ES-I3 (cell line): ENCODE measurements at regions not wholly inside any gene's neighbourhood (a gene's known extent, or its start where the extent isn't known, plus 50 kb on each side); places are given as distances from the start of the nearest gene placed in this dataset.
A peak's percentile ranks its signal among the peaks of the same experiment; 100 is the strongest.

Experiments used
- H3K36me3 ChIP-seq: 2 replicates; pipeline ENCODE4 v1.6.1; 2013; ENCODE audit warnings: mild to moderate bottlenecking, low read length, control low read depth, moderate library complexity; ENCODE audit not compliant: insufficient read depth
- H3K4me1 ChIP-seq: 2 replicates; pipeline ENCODE4 v1.6.1; 2013; ENCODE audit warnings: mild to moderate bottlenecking, control low read depth, low read length; ENCODE audit not compliant: insufficient read depth
- H3K9ac ChIP-seq: 2 replicates; pipeline ENCODE4 v1.6.1; 2013; ENCODE audit warnings: low read depth, mild to moderate bottlenecking, low read length, moderate library complexity
- H3K9me3 ChIP-seq: 2 replicates; pipeline ENCODE4 v1.6.1; 2013; ENCODE audit warnings: mild to moderate bottlenecking, low read length, moderate library complexity; ENCODE audit not compliant: control insufficient read depth, insufficient read depth

GRCh38 chr1:95983831-95984230 lies 737.8 kb upstream of the PTBP2 start:
- no peaks in the 10 kb centered on the region for H3K9me3 ChIP-seq
- H3K4me1 ChIP-seq, result no peaks in the 10 kb centered on the region
- H3K36me3 ChIP-seq, result no peaks in the 10 kb centered on the region
- no peak overlapping the region for H3K9ac ChIP-seq

GRCh38 chr1:95984798-95985374 lies 736.7 kb upstream of the PTBP2 start:
- H3K9me3 ChIP-seq, result no peaks in the 10 kb centered on the region
- H3K9ac ChIP-seq, result no peak overlapping the region
- H3K36me3 ChIP-seq, result no peaks in the 10 kb centered on the region
- H3K4me1 ChIP-seq, result no peaks in the 10 kb centered on the region

GRCh38 chr1:95990033-95990432 lies 731.6 kb upstream of the PTBP2 start:
- no peaks in the 10 kb centered on the region for H3K9me3 ChIP-seq
- no peaks in the 10 kb centered on the region for H3K4me1 ChIP-seq
- no peaks in the 10 kb centered on the region for H3K36me3 ChIP-seq
- H3K9ac ChIP-seq, result no peak overlapping the region

- no peaks in the 10 kb centered on the region for H3K36me3 ChIP-seq
- H3K4me1 ChIP-seq, result no peaks in the 10 kb centered on the region
- no peak overlapping the region for H3K9ac ChIP-seq
- no peaks in the 10 kb centered on the region for H3K9me3 ChIP-seq
These were observed 729.6 kb upstream of the PTBP2 start for GRCh38 chr1:95991787-95992520.

- no peaks in the 10 kb centered on the region for H3K4me1 ChIP-seq
- H3K9me3 ChIP-seq, result no peaks in the 10 kb centered on the region; the same call in 1 of the 2 replicates
- no peak overlapping the region for H3K9ac ChIP-seq
- H3K36me3 ChIP-seq, result no peaks in the 10 kb centered on the region
These were observed 726.9 kb upstream of the PTBP2 start for GRCh38 chr1:95994643-95995042.

- H3K9ac ChIP-seq, result no peak overlapping the region
- H3K9me3 ChIP-seq, result peaks cover 6% of the 10 kb centered on the region
- H3K4me1 ChIP-seq, result peaks cover 21% of the 10 kb centered on the region; the same call in 1 of the 2 replicates
- H3K36me3 ChIP-seq, result no peaks in the 10 kb centered on the region
These were observed 719.4 kb upstream of the PTBP2 start for GRCh38 chr1:96002201-96002600.

GRCh38 chr1:96002969-96003964 lies 718.3 kb upstream of the PTBP2 start:
- Histone ChIP-seq H3K36me3 (no peaks in the 10 kb centered on the region), H3K9ac (peak overlapping the region; percentile 21), H3K9me3 (peaks cover 6% of the 10 kb centered on the region), H3K4me1 (peaks cover 21% of the 10 kb centered on the region; the same call in 1 of the 2 replicates)

GRCh38 chr1:96009831-96010434 lies 711.7 kb upstream of the PTBP2 start:
- H3K36me3 ChIP-seq, result no peaks in the 10 kb centered on the region
- H3K9me3 ChIP-seq, result peaks cover 3% of the 10 kb centered on the region
- H3K9ac ChIP-seq, result no peak overlapping the region
- H3K4me1 ChIP-seq, result no peaks in the 10 kb centered on the region

GRCh38 chr1:96011606-96012005 lies 710.0 kb upstream of the PTBP2 start:
- H3K36me3 ChIP-seq, result no peaks in the 10 kb centered on the region
- no peaks in the 10 kb centered on the region for H3K4me1 ChIP-seq
- H3K9ac ChIP-seq, result no peak overlapping the region

GRCh38 chr1:96016219-96016618 lies 705.4 kb upstream of the PTBP2 start:
- H3K9ac ChIP-seq, result no peak overlapping the region
- no peaks in the 10 kb centered on the region for H3K9me3 ChIP-seq
- no peaks in the 10 kb centered on the region for H3K4me1 ChIP-seq
- H3K36me3 ChIP-seq, result no peaks in the 10 kb centered on the region

More at GRCh38 chr1:96011606-96012005, 710.0 kb upstream of the PTBP2 start:
- no peaks in the 10 kb centered on the region for H3K9me3 ChIP-seq

GRCh38 chr1:96020378-96020777 lies 701.2 kb upstream of the PTBP2 start:
- no peaks in the 10 kb centered on the region for H3K4me1 ChIP-seq
- H3K9me3 ChIP-seq, result no peaks in the 10 kb centered on the region
- H3K36me3 ChIP-seq, result no peaks in the 10 kb centered on the region
- H3K9ac ChIP-seq, result no peak overlapping the region

GRCh38 chr1:96025062-96025461 lies 696.5 kb upstream of the PTBP2 start:
- Histone ChIP-seq H3K9ac (no peak overlapping the region), H3K9me3 (peaks cover 4% of the 10 kb centered on the region), H3K36me3 (no peaks in the 10 kb centered on the region), H3K4me1 (no peaks in the 10 kb centered on the region)

GRCh38 chr1:96028071-96028470 lies 693.5 kb upstream of the PTBP2 start:
- peaks cover 4% of the 10 kb centered on the region for H3K9me3 ChIP-seq
- no peaks in the 10 kb centered on the region for H3K4me1 ChIP-seq
- no peak overlapping the region for H3K9ac ChIP-seq
- no peaks in the 10 kb centered on the region for H3K36me3 ChIP-seq

GRCh38 chr1:96030312-96030711 lies 691.3 kb upstream of the PTBP2 start:
- Histone ChIP-seq H3K9ac (no peak overlapping the region), H3K9me3 (peaks cover 4% of the 10 kb centered on the region), H3K4me1 (no peaks in the 10 kb centered on the region), H3K36me3 (no peaks in the 10 kb centered on the region)
